NOMO-1 (cell line): ENCODE measurements at regions not wholly inside any gene's neighbourhood (a gene's known extent, or its start where the extent isn't known, plus 50 kb on each side); places are given as distances from the start of the nearest gene placed in this dataset.
A peak's percentile ranks its signal among the peaks of the same experiment; 100 is the strongest.

Experiments
- DNase-seq, 2 experiments: peaks; one replicate each; lab custom pipeline; 2025; ENCODE audit not compliant: unreplicated experiment in 2 of 2; lab: John Stamatoyannopoulos, UW

DNA sequence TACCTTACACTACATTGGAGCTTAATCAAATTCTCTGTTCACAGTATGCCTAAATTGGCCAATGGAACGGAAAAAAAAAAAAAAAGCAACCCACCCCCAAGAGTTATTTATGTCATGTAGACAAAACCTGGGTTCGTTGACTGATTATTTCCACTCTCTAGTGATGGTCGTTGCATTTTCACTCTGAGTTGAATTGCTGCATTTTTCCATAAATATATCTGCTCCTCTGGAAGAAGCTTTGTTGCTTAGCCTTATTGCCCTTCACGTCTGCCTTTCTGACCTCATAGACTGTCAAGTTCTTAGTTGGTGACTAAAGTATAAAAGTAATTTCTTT lies 90.2 kb upstream of the RUNX1 start:
- DNase-seq: no peak

DNA sequence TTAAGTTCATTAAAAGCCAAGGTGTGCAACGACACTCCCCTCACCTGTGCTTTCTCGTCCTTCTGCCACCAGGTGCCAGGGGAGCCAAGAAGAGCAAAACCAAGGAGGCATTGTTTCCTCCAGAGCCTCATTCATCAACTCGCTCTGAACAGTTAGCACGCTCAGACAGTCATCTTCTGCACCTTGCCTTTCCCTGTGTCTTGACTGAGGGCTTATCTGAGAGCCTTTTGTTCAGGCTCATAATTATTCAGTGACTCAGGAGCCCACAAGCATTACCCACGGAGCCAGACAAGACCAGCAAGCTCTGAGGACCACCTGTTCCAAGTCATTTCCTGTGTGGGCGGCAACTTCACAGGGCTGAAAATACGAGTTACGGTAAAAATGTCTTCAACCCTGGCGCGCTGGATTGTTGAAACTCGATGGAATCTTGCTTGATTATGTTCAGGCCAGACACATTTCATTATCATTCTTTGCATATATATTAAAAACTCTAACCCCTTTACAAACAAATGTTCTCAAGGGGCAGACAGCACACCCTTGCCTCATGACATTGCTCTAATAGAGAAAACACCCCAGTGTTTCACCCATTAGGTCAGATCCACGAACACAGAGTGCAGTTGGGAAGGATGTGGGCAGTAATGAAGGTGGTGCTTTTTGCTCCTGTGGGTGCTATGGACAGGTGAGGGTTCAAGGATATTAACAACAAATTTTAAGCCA lies 89.7 kb upstream of the RUNX1 start:
- no peak for DNase-seq

- no peak for DNase-seq
Observed at GRCh38 chr21:35136586-35137219, 87.6 kb upstream of the RUNX1 start.

DNA sequence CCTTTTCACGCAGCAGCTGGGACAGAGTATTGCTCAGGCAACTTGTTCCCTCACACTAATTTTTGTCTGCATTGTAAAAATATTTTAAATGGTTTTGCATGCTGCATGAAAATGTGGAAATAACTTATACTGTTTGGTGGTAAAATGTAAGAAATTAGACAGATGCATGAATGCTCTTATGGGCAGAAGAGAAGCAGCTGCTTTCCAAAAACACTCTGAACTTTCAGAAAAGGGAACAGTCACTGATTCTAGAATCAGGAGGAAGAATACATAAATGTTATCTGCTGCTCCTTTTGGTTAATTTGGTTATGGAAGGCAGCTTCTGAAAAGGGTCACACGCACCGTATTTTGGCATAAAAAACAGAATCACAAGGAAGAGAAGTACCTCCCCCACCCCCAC lies 87.0 kb upstream of the RUNX1 start:
- DNase-seq: no peak

- no peak for DNase-seq
Observed at GRCh38 chr21:35135481-35135880, 86.4 kb upstream of the RUNX1 start.

- no peak for DNase-seq
Observed at GRCh38 chr21:35134309-35134708, 85.2 kb upstream of the RUNX1 start.

GRCh38 chr21:35128536-35128935 lies 79.4 kb upstream of the RUNX1 start:
- no peak for DNase-seq

GRCh38 chr21:35127851-35128250 lies 78.7 kb upstream of the RUNX1 start:
- no peak for DNase-seq

GRCh38 chr21:35127026-35127425 lies 77.9 kb upstream of the RUNX1 start:
- no peak for DNase-seq

GRCh38 chr21:35120631-35121180 lies 71.6 kb upstream of the RUNX1 start:
- no peak for DNase-seq

DNA sequence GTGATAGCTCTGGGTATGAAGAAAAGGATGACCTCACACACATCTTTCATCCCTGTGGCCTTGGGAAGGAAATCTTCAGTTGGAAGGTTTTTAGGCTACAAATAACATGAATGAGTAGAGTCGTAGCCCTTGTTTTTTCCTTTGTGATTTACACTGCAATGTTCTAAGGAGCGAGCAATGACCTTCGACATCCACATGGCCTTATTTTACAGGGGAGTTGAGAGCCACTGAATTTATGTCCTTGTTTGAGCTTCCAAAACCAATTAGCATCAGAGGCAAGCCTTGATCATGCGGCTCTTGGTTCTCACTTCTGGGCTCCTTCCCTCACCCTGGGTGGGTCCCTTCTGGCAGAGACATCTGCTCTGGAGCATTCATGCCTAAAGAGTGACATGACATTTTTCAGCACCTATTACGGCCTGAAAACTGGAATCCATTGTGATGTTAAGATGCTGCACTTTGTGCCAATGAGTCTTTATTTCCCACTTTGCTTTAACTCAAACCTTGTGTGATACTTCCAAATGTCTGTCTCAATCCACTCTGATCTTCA lies 70.5 kb upstream of the RUNX1 start:
- no peak for DNase-seq

DNA sequence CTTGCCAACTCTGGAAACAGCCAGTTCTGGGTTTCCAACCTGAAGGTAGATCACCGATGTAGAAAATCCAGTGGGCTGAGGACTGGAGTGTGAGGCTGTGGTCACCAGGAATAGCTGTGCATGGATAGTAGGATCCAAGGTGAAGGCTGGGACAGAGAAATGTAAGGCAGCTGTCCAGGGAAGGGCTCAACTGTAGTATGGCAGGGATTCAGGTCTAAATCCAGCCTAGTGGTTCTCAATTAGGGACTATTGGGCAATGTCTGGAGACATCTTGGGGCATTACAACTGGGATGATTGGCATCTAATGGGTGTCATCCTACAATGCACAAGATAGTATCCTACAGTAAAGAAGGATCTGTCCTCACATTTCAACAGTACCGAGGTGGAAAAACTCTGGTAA lies 67.7 kb upstream of the RUNX1 start:
- DNase-seq: no peak

DNA sequence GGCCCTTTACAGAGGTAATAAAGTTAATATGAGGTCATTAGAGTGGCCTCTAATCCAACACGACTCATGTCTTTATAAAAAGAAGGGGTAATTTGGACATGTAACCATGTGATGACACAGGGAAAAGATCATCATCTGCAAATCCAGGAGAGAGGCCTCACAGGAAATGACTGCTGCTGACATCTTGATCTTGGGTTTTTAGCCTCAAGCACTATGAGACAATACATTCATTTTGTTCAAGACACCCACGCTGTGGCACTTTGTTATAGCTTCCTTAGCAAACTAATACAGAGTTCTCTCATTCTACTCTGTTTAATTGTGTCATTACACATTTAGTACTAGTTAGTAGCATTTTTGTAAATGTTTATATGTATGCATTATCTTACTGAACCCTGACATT lies 64.0 kb upstream of the RUNX1 start:
- no peak for DNase-seq

- DNase-seq: no peak
Observed at GRCh38 chr21:35111321-35111930, 62.3 kb upstream of the RUNX1 start.

DNA sequence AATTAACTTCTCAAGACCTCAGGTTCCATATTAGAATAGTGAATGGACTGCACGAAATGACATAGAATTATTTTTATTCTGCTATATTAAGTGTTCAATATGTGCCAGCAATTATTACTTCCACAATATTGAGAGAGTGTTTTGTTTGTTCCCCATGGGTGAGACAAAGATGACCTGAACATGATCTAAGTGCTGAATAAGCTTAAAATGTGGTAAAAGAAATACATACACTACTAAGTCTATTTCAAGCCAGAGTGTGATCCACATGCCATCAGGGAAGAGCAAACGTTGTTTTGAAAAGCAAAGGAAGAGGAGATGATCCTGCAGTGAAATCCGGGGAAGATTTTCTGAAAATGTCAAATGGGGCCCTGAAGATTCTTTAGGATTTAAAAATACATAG lies 59.8 kb upstream of the RUNX1 start:
- DNase-seq: no peak

DNA sequence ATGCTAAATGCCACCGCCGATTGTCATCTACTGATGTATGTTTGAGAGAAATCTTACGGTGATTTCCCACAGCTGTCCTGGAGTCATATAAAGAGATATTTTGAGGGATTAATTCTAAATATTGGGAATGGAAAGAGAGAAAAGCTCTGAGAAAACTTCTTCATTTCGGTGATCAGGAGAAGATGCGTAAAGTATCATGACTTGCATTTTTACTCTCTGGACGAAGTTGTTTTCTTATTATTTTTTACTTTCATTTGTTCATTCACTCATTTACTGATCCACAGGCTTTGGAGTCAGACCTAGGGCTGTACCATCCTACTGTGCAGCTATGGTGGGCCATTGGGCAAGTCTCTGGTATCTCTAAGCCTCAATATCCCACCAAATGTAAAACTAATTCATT lies 58.4 kb upstream of the RUNX1 start:
- no peak for DNase-seq

DNA sequence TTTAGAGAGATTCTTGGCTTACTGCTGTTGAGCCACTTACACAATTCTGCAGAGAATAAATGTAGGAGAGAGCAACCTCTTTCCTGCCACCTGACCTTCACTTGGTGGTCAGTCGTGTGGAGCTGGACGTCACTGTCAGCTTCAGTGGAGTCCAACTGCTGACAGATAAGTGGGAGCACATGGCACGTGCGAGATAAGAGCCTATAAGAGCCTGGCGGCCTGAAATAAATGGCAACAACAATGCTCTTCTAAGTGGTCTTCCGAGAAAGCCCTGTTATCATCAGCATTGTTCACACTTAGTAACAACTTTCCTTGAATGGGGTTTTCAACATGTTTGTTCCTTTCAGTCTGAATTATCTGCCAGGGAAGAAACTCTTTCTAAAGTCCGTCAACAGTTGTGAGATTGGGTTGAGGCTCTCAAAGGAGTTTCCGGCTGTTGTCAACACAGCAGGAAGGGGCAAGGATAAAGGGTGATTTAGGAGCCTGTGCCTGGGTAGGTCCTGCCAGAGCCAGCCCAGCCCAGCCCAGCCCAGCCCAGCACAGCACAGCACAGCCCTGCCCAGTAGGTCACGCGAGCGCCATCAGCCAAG lies 57.2 kb upstream of the RUNX1 start:
- no peak for DNase-seq

DNA sequence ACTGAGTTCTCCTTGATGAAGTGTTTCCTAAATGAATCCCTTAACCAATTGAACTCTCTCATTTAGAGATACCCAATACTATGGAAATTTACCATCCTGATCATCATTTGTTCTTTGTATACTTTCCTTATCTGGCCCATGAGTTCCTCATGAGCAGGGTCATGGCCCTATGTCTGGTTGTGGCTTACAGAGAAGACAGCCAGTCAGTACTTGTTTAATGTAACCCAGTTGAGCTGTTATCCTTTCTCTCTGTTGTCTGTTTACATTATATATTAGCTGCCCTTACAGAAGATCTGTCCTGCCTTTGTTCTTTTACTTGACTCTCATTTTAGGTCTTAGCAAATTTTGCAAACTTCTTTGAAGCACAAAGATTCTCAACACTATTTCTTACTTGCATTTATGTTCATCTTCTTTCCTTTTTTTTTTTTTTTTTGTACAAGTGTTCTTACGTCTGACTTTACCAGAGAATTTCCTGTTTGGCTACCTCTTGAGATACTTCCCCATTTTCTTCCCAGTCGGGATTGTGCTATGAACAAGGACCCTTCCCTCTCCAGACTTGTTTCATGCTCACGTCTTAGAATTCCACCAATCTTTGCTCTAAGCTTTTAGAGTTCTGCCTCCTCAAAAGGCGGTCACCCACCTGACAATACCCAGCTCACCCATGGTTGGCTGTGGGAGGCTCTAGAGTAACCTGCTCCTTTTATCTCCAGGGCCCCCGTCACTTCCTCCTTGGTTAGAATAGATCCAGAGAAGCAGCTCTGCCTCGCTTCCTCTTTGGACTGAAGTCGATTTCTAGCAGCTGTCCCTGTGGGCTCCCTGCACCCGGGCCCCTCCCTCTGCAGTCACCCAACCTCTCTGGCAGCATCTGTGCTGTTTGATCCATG lies 53.6 kb upstream of the RUNX1 start:
- peak; percentile 83 to 96 for DNase-seq

GRCh38 chr21:35100349-35100811 lies 51.3 kb upstream of the RUNX1 start:
- DNase-seq: no peak

DNA sequence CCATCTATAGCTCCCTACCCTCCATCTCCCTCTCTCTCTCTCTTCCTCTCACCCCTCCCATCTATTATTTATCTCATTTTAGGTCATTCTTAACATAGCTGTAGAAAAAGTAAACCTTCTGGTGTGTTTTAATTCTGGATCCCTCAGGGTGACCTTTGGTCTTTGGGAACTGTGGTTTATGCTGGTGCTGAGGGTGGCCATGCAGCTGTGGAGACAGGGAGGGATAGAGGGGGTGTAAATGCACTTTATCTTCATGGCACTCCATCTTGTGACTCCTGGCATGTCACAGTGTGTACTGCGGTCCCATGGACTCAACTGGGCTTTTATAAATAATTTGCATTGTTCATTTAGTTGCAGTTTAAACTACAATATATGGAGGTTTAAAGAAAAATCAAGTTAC lies 50.2 kb upstream of the RUNX1 start:
- DNase-seq: no peak
